Limb (tissue), 2 donors: ENCODE measurements at regions not wholly inside any gene's neighbourhood (a gene's known extent, or its start where the extent isn't known, plus 50 kb on each side); places are given as distances from the start of the nearest gene placed in this dataset.
"Not testable (repeated sequence)": the region's sequence is repeated elsewhere in the genome, so short reads cannot be mapped to it uniquely, and the experiment has no call there.

Experiments used
- DNase-seq, 2 donors: peaks; one replicate each; pipeline ENCODE4 v3.0.0-alpha.2; 2016; ENCODE audit errors: extremely low spot score in 2 of 2

- DNase-seq: no peak
Measured at GRCh38 chr2:210860276-210860675, 303.9 kb downstream of the CPS1 start.

DNA sequence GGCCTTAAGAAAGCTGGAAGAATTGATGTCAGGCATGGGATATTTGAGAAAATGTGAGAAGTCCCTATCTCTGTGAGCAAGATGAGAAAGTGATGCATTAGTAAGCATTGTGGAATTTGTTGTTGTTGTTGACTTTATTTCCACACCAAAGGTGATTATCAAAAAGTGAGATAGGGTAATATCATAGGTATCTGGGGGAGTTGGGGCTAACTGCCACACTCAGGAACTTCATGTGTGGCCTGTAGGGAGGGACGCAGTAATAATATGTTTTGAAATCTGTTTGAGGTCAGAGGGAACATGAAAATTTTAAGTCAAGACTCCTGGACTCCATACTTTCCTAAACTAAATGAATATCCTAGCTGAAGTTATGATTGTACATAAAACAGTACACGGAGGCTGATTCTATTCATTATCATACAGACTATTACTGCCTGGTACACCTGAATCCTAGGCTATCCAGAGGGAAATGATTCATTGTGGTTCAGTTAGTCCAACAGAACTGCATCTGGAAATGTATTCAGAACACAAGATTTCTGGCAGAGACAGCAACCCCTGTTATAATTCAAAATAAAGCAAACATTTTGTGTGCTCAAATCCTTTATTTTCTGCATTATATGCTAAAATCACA is 304.8 kb downstream of the CPS1 start:
- DNase-seq: no peak

- DNase-seq: peak in 1 of 2 donors; percentile 3
Measured at GRCh38 chr2:210862283-210863065, 306.1 kb downstream of the CPS1 start.

DNA sequence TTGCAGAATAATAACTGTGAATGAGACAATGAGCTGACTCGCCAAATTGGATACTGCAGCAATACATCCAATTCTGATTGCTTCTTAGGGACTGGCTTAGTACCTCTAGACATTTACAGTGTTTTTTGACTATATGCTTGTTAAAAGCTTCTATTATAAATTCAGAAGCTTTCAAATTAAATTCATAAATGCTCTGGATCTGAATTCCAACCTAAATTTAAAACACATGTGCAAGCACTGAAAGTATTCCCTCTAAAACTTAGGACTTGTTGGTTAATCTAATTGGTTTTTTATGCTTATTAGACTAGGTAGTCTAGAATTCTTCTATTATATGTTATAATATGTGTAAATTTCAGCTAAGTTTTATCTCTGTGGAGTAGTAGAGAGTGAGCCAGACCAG is 306.9 kb downstream of the CPS1 start:
- no peak for DNase-seq

GRCh38 chr2:210871566-210871965 is 315.2 kb downstream of the CPS1 start:
- not testable (repeated sequence) for DNase-seq

DNA sequence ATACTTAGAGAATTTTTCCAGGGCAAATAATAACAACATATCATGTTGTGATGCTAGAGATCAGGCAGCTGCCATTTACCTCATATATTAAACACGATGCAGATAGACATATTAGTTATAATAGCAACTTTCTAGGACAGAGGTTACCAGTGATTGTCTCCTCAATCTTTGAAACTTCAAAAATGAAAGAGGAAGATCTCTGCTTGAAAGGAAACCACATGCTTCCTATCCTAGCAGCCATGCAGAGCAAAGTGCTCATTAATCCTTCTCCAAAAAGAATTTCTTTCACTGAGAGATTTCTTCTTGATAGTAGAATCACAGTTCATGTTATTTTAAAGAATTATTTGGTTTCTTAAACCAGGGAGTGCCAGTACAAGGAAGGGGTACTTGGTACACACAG is 317.2 kb downstream of the CPS1 start:
- DNase-seq: no peak

DNA sequence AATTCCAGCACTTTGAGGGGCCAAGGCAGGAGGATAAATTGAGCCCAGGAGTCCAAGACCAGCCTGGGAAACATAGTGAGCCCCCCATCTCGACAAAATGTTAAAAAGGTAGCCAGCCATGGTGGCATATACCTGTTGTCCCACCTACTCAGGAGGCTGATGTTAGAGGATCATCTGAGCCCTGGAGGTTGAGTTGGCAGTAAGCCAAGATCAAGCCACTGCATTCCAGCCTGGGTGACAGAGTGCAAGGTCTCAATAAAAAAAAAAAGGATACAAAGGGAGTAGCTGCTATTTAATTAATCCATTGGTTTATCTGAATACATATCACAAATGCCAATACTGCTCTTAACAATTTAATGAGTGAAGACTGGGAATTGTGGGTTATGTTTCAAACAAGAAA is 327.8 kb downstream of the CPS1 start:
- no peak for DNase-seq

- no peak for DNase-seq
Measured at GRCh38 chr2:210888035-210888434, 331.6 kb downstream of the CPS1 start.

DNA sequence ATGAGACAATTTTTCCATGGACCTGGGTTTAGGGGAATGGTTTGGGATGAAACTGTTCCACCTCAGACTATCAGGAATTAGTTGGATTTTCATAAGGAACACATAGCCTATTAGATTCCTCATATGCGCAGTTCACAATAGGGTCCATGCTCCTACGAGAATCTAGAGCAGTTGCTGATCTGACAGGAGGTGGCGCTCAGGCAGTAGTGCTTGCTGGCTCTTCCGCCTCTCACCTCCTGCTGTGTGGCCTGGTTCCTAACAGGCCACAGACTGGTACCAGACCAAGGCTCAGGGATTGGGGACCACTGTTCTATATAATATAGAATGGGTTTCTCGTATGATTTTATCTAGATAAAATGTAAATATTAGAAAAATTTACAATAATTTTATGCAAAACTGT is 338.7 kb downstream of the CPS1 start:
- DNase-seq: no peak

GRCh38 chr2:210899131-210899530 is 342.7 kb downstream of the CPS1 start:
- DNase-seq: no peak

DNA sequence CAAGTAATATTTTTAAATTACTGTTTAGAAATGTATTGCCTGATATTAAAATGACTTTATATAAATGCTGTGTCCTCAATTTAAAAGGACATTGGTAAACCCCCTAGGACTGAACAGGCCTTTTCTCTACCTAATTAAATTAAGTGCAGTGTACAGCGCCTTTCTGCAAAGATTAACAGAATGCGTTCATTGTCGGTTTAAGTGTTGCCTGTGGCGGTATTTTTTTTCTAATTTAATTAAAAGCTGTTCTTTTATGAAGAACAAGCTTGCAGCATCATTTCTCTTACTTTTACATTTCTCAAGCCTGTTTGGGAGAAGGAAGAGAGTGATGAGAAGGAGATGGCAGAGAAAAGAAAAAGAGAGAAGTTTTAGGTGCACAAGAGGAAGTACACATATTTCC is 344.9 kb downstream of the CPS1 start:
- DNase-seq: no peak

DNA sequence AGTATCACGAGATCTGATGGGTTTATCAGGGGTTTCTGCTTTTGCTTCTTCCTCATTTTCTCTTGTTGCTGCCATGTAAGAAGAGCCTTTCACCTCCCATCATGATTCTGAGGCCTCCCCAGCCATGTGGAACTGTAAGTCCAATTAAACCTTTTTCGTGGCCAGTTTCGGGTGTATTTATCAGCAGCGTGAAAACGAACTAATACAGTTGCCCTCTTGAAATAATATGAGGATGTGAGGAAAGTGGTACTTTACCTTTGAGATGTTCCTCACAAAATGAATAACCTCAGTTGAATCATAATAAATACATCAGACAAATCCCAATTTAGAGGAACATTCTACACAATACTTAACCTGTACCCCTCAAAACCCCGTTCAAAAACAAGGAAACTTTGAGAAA is 356.4 kb downstream of the CPS1 start:
- DNase-seq: no peak

- no peak for DNase-seq
Measured at GRCh38 chr2:210913461-210913860, 357.1 kb downstream of the CPS1 start.

DNA sequence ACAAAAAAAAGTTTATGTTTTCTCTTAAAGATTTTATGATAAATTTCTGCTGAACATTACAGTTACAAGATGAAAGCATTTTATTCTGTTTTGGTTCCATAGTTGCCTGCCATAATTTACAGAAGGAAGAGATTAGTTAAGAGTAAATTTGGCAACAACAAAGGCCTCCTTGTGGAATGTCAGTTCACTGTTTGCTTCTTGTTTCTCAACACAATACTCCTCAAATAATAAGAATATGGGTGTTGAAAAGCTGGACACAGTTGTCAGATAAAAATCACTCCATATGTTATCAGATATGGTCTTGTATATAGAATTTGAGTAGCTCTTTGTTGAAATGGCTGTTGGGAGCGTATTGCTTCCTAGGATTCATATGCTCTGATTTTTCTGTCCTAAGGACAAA is 359.5 kb downstream of the CPS1 start:
- DNase-seq: no peak

GRCh38 chr2:210917465-210917864 is 361.1 kb downstream of the CPS1 start:
- DNase-seq: no peak

GRCh38 chr2:210919128-210919527 is 362.7 kb downstream of the CPS1 start:
- no peak for DNase-seq

- no peak for DNase-seq
Measured at GRCh38 chr2:210922419-210922818, 366.0 kb downstream of the CPS1 start.

- DNase-seq: no peak
Measured at GRCh38 chr2:210928714-210929113, 372.3 kb downstream of the CPS1 start.

GRCh38 chr2:210938228-210938627 is 381.8 kb downstream of the CPS1 start:
- DNase-seq: peak in 1 of 2 donors; percentile 26

DNA sequence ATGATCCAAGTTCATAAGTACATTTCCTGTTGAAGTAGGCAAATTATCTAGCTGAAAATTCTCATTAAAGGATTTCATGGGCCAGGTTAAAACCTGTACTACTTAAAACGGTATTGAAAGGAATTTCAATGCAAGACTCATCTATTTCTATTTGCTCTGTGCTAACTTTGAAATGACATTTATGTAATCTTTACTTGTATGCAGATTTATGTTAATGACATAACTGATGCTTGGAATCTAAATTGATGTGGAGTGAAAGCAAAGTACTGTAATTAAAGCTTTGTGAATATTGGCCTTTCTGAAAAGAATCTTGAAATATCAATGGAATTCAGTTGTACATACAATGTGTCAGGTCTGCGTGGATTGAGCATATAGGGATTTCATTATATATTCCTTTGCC is 390.0 kb downstream of the CPS1 start:
- DNase-seq: no peak

- not testable (repeated sequence) for DNase-seq
Measured at GRCh38 chr2:210950434-210951060, 394.1 kb downstream of the CPS1 start.

DNA sequence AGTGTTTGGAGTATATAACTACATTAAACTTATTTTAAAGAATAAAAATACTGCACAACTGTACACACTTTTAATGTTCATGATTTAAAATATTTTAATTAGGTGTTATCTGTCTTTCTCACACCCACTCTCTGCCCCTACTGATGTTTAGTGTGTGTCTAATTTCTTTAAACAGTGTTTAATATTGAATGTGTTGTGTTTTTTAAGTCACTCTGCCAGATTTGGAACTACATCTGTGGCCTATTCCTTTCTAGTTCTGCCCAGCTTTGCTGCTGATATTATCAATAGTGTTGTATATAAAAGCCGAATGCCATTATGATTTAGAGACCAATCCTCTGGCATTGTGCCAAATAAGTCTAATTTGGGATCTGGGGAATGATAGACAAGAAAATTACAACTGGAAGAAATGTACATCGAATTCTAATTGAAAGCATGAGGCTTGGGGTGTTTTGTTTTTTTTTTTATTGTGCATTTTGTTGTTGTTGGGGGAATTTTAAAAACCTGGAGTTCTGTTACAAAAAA is 398.0 kb downstream of the CPS1 start:
- DNase-seq: no peak

DNA sequence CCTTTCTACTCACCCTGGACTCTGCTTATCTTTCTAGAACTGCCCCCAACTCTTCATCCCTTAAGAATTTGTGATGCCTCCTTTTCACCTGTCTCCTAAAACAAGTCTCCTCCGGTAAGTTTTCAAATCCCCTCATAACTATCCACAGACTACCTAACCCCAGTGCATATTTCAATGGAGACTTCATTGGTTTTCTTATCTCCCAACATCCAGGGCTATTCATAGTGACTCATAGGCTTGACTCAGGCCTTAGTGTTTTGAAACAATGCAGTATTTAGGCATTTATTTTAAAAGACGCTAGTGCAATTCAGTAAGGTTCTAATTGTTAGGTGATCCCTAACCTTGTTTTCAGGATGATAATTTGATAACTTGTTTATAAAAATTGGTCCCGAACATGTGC is 399.2 kb downstream of the CPS1 start:
- no peak for DNase-seq
